Stimulated activated CD4-positive, alpha-beta T cell treated with anti-CD3 and anti-CD28 coated beads, Interleukin-12 subunit alpha, Interleukin-12 subunit beta, amount 100 ng/mL, for 48 hours (primary cell): ENCODE measurements at regions not wholly inside any gene's neighbourhood (a gene's known extent, or its start where the extent isn't known, plus 50 kb on each side); places are given as distances from the start of the nearest gene placed in this dataset.

Experiments used
- DNase-seq, 3 donors: peaks; one replicate each; pipeline ENCODE4 v3.0.0-alpha.2; 2020; ENCODE audit warnings: low read depth in 2 of 3, low spot score in 1 of 3

DNA sequence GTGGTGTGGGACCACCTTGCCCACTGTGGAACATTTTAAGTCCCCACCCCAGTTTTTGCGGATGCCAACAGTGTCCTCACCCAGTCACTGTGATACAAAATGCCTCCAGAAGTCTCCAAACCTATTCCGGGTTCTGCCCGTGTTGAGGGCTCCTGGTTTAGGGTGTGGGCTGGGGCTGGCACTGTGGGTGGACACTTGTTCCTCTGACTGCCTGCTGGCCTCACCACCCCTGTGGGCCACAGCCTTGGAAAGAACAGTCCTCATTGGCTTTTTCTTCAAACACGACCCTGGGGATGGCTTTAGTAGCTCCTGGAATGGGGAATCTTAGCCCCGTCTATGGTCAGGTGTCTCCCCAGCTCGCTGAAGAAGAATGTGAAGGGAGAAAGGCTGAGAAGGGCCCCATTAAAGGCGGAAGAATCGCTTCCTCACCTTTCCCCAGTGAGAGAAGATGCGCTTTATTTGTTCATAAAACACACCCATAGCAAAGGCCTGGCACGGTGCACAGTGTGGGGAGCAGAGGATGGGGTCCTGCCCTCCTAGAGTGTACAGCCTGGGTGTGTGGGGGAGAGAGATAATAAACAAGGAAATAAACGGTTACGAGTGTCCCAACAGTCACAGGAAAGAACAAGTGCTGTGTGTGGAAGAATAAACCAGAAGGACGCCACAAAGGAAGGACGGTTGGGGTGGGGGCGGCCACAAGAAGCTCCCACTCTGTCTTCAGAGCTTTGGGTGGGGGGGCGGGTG, 56.3 kb upstream of the SLC22A11 start:
- no peak for DNase-seq

DNA sequence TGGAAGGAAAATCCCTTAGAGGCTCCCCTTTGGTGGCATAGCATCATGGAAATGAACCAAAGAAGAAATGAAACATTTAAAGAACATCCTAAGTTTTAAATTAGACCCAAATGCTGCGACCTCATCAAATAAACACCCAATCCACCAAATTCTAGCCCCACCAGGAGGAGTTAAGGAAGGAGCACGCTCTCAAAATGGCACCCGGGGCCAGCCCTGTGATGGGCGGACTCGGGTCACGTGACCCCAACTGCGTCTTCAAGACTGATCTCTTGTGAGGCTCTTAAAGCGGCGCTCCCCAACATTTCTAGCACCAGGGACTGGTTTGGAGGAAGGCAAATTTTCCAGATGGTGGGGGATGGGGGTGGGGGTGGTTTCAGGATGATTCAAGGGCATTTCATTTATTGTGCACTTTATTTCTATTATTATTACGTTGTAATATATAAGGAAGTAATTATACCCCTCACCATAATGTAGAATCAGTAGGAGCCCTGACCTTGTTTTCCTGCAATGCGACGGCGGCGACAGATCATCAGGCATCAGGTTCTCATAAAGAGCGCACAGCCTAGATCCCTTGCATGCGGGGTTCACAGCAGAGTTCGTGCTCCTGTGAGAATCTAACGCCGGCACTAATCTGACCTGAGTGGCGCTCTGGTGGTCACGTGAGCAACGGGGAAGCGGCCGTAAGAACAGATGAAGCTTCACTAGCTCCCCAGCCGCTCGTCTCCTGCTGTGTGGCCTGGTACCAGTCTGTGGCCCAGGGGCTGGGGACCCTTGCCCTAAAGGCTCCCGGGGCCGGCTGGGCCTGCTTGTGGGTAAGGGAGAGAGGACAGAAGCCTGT, 55.3 kb upstream of the SLC22A11 start:
- DNase-seq, result no peak

DNA sequence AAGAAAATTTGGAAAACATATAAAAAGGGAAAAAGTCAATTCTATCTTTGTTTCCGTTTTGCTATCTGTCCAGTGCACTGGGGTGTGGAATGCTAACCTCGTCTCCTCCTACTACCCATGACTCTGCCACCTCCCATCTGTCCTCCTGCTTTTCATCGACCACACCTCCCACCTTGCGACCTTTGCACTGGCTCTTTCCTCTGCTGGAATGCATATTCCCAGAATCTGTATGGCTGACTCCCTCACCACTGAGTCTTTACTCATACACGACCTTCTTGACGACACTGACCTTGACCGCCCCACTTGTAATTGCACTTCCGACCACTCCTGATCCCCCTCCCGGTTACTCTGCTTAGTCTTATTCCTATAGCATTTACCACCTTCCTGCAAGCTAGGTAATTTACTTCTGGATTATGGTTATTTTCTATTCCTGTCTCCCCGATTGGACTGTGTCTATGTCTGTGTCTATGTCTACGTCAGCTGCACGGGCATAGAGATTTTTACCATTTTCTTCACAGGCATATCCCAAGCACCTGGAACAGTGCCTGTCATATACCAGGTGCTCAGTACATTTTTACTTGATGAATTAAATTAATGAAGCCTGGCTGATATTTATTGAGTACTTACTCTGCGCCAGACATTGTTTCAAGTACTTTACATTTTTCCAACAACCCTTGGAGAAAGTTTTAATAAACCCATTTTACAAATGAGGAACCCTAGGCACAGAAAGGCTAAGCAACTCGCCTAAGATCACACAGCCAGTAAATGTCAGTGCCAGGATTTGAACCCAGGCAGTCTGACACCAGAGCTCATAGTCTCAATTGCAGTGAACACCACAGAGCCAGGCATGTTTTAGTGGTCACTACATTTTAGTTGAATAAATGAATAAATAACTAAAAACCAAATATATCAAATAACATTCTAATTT, 54.0 kb upstream of the SLC22A11 start:
- no peak for DNase-seq

DNA sequence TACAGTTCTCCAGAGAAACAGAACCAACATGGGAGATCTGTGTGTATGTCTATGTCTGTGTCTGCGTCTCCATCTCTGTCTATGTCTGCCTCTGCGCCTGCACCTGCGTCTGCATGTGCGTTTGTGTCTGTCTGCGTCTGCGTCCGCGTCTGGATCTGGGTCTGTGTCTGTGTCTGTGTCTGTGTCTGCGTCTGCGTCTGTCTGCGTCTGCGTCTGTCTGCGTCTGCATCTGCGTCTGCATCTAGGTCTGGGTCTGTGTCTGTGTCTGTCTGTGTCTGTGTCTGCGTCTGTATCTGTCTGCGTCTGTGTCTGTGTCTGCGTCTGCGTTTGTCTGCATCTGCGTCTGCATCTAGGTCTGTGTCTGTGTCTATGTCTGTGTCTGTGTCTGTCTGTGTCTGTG, 53.1 kb upstream of the SLC22A11 start:
- DNase-seq, result no peak

DNA sequence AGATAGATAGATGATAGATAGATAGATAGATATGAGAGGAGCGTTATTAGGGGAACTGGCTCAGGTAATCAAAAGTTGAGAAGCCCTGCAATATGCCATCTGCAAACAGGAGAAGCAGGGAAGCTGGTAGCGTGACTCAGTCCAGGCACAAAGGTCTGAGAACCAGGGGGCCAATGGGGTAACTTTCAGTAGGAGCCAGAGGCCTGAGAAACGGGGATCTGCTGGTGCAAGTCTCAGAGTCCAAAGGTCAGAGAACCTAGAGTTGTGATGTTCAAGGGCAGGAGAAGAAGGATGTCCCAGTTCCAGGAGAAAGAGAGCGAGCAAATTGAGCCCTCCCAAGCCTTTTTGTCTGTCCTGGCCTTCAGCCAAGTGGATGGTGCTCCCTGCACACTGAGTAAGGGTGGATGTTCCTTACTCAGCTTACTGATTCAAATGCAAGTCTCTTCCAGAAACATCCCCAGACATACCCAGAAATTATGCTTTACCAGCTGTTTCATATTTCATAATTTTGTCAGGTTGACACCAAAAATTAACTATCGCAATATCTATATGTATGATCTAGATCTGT, 52.5 kb upstream of the SLC22A11 start:
- DNase-seq, result no peak

DNA sequence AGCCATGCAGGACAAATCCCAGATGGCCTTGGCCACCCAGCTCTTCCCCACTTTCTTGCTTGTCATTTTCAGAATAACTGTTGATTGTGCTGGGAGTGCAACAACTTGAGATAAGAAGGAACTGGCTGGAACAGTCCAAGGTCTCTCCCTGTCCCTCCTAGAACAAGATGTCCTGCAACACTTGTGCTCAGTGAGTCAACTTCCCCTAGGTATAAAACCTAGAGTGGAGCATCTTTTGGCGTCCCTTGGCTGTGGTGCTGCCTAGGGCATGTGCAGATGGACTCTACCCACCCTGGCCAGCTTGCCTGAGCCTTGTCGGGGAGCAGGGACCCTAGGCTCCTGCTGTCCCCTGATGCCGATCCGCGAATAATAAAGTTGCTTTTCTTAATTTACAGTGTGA, 50.7 kb upstream of the SLC22A11 start:
- DNase-seq, result no peak
